Natural killer cell (primary cell): ENCODE measurements at regions not wholly inside any gene's neighbourhood (a gene's known extent, or its start where the extent isn't known, plus 50 kb on each side); places are given as distances from the start of the nearest gene placed in this dataset.

Experiments used
- ATAC-seq, 3 donors: fragments of 150-1000 bp in 2 of 3; fragments of 200-7000 bp in 1 of 3; cut with Tn5 transposase; 1 replicate in 1 of 3; 2 replicates in 2 of 3; pipeline ENCODE4 v1.10.0; 2021; ENCODE audit warnings: mild to moderate bottlenecking in 2 of 3, moderate library complexity in 2 of 3
- DNase-seq, 2 donors: peaks; one replicate each; pipeline versions ENCODE4 v3.0.0 to v3.0.0-alpha.2; 2013 to 2021; ENCODE audit warnings: mixed read lengths in 1 of 2
- H3K27ac ChIP-seq: one replicate; pipeline ENCODE4 v1.5.1; 2013; ENCODE audit warnings: mild to moderate bottlenecking, low read length
- H3K27me3 ChIP-seq: one replicate; pipeline ENCODE4 v1.6.1; 2013; ENCODE audit warnings: low read length; ENCODE audit not compliant: control insufficient read depth, insufficient read depth
- H3K36me3 ChIP-seq: one replicate; pipeline ENCODE4 v1.6.1; 2013; ENCODE audit warnings: low read length; ENCODE audit not compliant: control insufficient read depth, insufficient read depth
- H3K4me1 ChIP-seq: one replicate; pipeline ENCODE4 v1.6.1; 2013; ENCODE audit warnings: low read length; ENCODE audit not compliant: control insufficient read depth, insufficient read depth
- H3K4me3 ChIP-seq: one replicate; pipeline ENCODE4 v1.5.1; 2013; ENCODE audit warnings: low read length
- H3K9me3 ChIP-seq: one replicate; pipeline ENCODE4 v1.6.1; 2013; ENCODE audit warnings: low read length; ENCODE audit not compliant: control insufficient read depth, insufficient read depth
- H3K27ac Mint-ChIP-seq, 2 donors: one replicate each; pipeline ENCODE4 v1.8.0; 2022; ENCODE audit warnings: mild to moderate bottlenecking in 2 of 2, mixed read lengths in 2 of 2, moderate library complexity in 1 of 2
- H3K27me3 Mint-ChIP-seq, 2 donors: one replicate each; pipeline ENCODE4 v1.8.0; 2022; ENCODE audit warnings: low read depth in 2 of 2, mixed read lengths in 2 of 2
- H3K36me3 Mint-ChIP-seq: one replicate; pipeline ENCODE4 v1.8.0; 2022; ENCODE audit warnings: mixed read lengths
- H3K4me1 Mint-ChIP-seq, 2 donors: one replicate each; pipeline ENCODE4 v1.8.0; 2022; ENCODE audit warnings: mixed read lengths in 2 of 2
- H3K4me3 Mint-ChIP-seq: one replicate; pipeline ENCODE4 v1.8.0; 2022; ENCODE audit warnings: mild to moderate bottlenecking, moderate library complexity, mixed read lengths
- H3K9me3 Mint-ChIP-seq, 2 donors: one replicate each; pipeline ENCODE4 v1.8.0; 2022; ENCODE audit warnings: mixed read lengths in 2 of 2
- CTCF ChIP-seq: fragments of 200-600 bp; IDR thresholded peaks from one replicate; pipeline ENCODE4 v1.8.0; 2022; ENCODE audit warnings: antibody characterized with exemption
- WGBS: methylation state at CpG from one replicate; pipeline ENCODE4 v1.1.7; 2013; ENCODE audit warnings: missing lambda C conversion rate; ENCODE audit not compliant: insufficient coverage; 5-methylcytosine and 5-hydroxymethylcytosine counted together
- intact Hi-C: fragments of 100-400 bp; cut with micrococcal nuclease; formaldehyde crosslinking; loops from one replicate; pipeline ENCODE4 v1.14.2; 2022

- Histone ChIP-seq H3K27ac (no peak overlapping the region), H3K4me1 (peaks cover 4% of the 10 kb centered on the region), H3K4me3 (no peak overlapping the region), H3K36me3 (no peaks in the 10 kb centered on the region), H3K9me3 (no peaks in the 10 kb centered on the region), H3K27me3 (no peaks in the 10 kb centered on the region)
- Mint-ChIP-seq H3K4me1 (peaks cover 2 to 8% of the 10 kb centered on the region in 2 donors), H3K9me3 (no peaks in the 10 kb centered on the region), H3K27me3 (peaks cover 2 to 8% of the 10 kb centered on the region in 2 donors), H3K4me3 (no peak overlapping the region), H3K36me3 (no peaks in the 10 kb centered on the region), H3K27ac (no peak overlapping the region)
- no peak for DNase-seq
- intact Hi-C loops = no loop called here
- TF ChIP-seq CTCF = no peak
- WGBS = 83% methylated on average over 6 of the region's 8 CpGs
- ATAC-seq = no peak
Observed at GRCh38 chr17:45651145-45651709, 132.9 kb upstream of the CRHR1 start.

DNA sequence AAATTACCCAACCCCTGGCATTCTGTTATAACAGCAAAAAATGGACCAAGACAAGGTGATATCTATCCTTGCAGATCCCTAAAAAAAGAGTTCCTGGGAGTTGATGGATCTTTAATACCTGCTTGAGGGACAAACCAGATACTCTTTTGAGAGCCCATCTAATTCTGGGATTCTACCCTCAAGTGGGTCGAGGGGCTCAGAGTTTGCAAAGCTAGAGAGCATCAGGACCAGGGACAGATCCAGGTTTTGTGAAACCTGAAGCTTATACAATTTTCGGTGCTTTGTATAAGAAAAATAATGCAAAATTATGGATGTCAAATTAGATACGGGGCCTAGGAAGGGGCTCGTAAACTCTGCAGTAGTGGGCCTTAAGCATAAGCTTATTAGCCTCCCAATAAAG, 130.5 kb upstream of the CRHR1 start:
- Mint-ChIP-seq H3K27ac (no peak overlapping the region), H3K36me3 (no peaks in the 10 kb centered on the region), H3K4me3 (no peak overlapping the region), H3K9me3 (no peaks in the 10 kb centered on the region), H3K27me3 (peaks cover 0 to 9% of the 10 kb centered on the region in 2 donors), H3K4me1 (no peaks in the 10 kb centered on the region)
- ATAC-seq (no peak), DNase-seq (no peak)
- no peak for TF ChIP-seq CTCF
- intact Hi-C loops = no loop called here
- Histone ChIP-seq H3K27ac (no peak overlapping the region), H3K4me1 (no peaks in the 10 kb centered on the region), H3K9me3 (no peaks in the 10 kb centered on the region), H3K27me3 (no peaks in the 10 kb centered on the region), H3K4me3 (no peak overlapping the region), H3K36me3 (no peaks in the 10 kb centered on the region)
- WGBS = 84% methylated on average over 4 of the region's 4 CpGs

- H3K27me3 ChIP-seq = no peaks in the 10 kb centered on the region
- no peak for ATAC-seq
- H3K4me3 ChIP-seq = no peak overlapping the region
- peaks cover 11% of the 10 kb centered on the region in 2 donors for H3K27me3 Mint-ChIP-seq
- WGBS = 90% methylated on average over 11 of the region's 11 CpGs
- H3K9me3 ChIP-seq = no peaks in the 10 kb centered on the region
- H3K9me3 Mint-ChIP-seq = no peaks in the 10 kb centered on the region
- H3K27ac Mint-ChIP-seq = no peak overlapping the region
- no peaks in the 10 kb centered on the region for H3K36me3 Mint-ChIP-seq
- no peak overlapping the region for H3K4me3 Mint-ChIP-seq
- H3K4me1 Mint-ChIP-seq = no peaks in the 10 kb centered on the region
- no peak for DNase-seq
- intact Hi-C loops = no loop called here
- no peaks in the 10 kb centered on the region for H3K36me3 ChIP-seq
- no peak overlapping the region for H3K27ac ChIP-seq
- no peak for TF ChIP-seq CTCF
- H3K4me1 ChIP-seq = no peaks in the 10 kb centered on the region
Observed at GRCh38 chr17:45656527-45657181, 127.5 kb upstream of the CRHR1 start.

DNA sequence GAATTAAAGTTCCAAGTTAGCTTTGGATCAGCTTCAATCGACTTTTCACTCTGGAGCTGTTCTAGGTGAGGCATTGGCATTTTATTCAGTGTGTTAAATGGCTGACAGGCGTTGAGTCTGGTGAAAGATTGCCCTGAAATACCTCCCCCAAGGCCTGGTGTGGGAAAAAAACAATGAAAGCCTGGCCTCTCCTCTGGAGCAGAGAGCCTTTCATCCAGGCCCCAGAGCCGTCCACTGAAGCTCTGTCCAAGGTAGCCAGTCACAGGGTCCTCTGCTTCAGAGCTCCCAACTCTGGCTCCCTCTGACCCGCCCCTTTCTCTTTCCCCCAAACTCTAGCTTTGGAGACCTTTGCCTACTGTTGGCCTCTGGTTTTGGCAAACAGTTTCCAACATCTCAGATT, 123.6 kb upstream of the CRHR1 start:
- H3K9me3 ChIP-seq = peaks cover 5% of the 10 kb centered on the region
- no peak for DNase-seq
- intact Hi-C loops = no loop called here
- WGBS = 70% methylated on average over 4 of the region's 4 CpGs
- H3K4me3 ChIP-seq = no peak overlapping the region
- peaks cover 5% of the 10 kb centered on the region for H3K27me3 ChIP-seq
- H3K27ac ChIP-seq = no peak overlapping the region
- Mint-ChIP-seq H3K4me3 (no peak overlapping the region), H3K36me3 (no peaks in the 10 kb centered on the region), H3K4me1 (peaks cover 0 to 10% of the 10 kb centered on the region in 2 donors), H3K27ac (no peak overlapping the region), H3K9me3 (peaks cover 0 to 2% of the 10 kb centered on the region in 2 donors), H3K27me3 (peaks cover 22 to 25% of the 10 kb centered on the region in 2 donors)
- no peak for ATAC-seq
- H3K4me1 ChIP-seq = no peaks in the 10 kb centered on the region
- no peak for TF ChIP-seq CTCF
- H3K36me3 ChIP-seq = no peaks in the 10 kb centered on the region
